Activated CD4-positive, alpha-beta T cell treated with anti-CD3 and anti-CD28 coated beads for 36 hours (primary cell): ENCODE measurements at regions not wholly inside any gene's neighbourhood (a gene's known extent, or its start where the extent isn't known, plus 50 kb on each side); places are given as distances from the start of the nearest gene placed in this dataset.
"Not testable (repeated sequence)": the region's sequence is repeated elsewhere in the genome, so short reads cannot be mapped to it uniquely, and the experiment has no call there.

Source experiments
- ATAC-seq: fragments of 200-7000 bp; cut with Tn5 transposase; one replicate; pipeline ENCODE4 v1.10.0; 2021; ENCODE audit warnings: mild to moderate bottlenecking, moderate library complexity
- CTCF ChIA-PET: fragments of 350-600 bp; sonication (Branson Sonifier 250); formaldehyde crosslinking; loops from one replicate; lab custom pipeline; 2021; ENCODE audit warnings: antibody characterized with exemption; lab: Charles Lee
- POLR2A ChIA-PET: fragments of 350-600 bp; sonication (Branson Sonifier 250); formaldehyde crosslinking; loops from one replicate; lab custom pipeline; 2021; ENCODE audit warnings: antibody characterized with exemption, inconsistent platforms; lab: Charles Lee
- DNase-seq: peaks from one replicate; pipeline ENCODE4 v3.0.0-alpha.2; 2020
- H3K27ac Mint-ChIP-seq: one replicate; pipeline ENCODE4 v1.8.0; 2021; ENCODE audit warnings: mixed read lengths
- H3K27me3 Mint-ChIP-seq: one replicate; pipeline ENCODE4 v1.8.0; 2021; ENCODE audit warnings: mixed read lengths
- H3K36me3 Mint-ChIP-seq: one replicate; pipeline ENCODE4 v1.8.0; 2021; ENCODE audit warnings: low read depth, mixed read lengths
- H3K4me1 Mint-ChIP-seq: one replicate; pipeline ENCODE4 v1.8.0; 2021; ENCODE audit warnings: mixed read lengths
- H3K4me3 Mint-ChIP-seq: one replicate; pipeline ENCODE4 v1.8.0; 2021; ENCODE audit warnings: mild to moderate bottlenecking, moderate library complexity, mixed read lengths
- H3K9me3 Mint-ChIP-seq: one replicate; pipeline ENCODE4 v1.8.0; 2021; ENCODE audit warnings: low read depth, mixed read lengths
- intact Hi-C, 2 experiments: fragments of 100-400 bp; cut with DNase I in 1 of 2; cut with micrococcal nuclease in 1 of 2; formaldehyde crosslinking; loops; one replicate each; pipeline versions ENCODE4 v1.14.2 to v1.15.1; 2022 to 2024; cut with DNase I, micrococcal nuclease

DNA sequence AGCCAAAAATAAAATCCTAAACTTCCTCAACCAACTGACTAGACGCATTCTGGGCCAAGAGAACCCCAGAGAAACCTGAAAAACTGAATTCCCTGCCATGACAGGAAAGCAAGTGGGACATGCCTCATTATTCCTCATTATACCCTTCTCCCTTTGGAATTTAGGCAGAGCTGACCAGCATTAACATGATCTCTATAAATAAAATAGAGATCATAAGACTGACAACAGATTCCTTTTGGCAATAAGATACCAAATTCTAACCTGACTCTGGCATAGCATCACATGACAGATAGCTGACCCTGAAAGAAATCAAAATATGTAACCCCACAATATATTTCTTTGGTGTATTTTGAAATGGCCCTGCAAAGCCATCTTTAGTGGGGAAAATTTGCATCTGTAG is 277.8 kb upstream of the SLC14A2 start:
- H3K36me3 Mint-ChIP-seq = no peaks in the 10 kb centered on the region
- no peak overlapping the region for H3K27ac Mint-ChIP-seq
- no peak overlapping the region for H3K4me3 Mint-ChIP-seq
- no peak for ATAC-seq
- DNase-seq = no peak
- intact Hi-C loops = no loop called here
- peaks cover 6% of the 10 kb centered on the region for H3K27me3 Mint-ChIP-seq
- CTCF ChIA-PET = interaction anchor here (1.0 kb wide), 1 partner anchor 26 kb away, joined by 3 read pairs; no protein-coding TSS in a partner anchor
- POLR2A ChIA-PET = no interaction called here
- no peaks in the 10 kb centered on the region for H3K4me1 Mint-ChIP-seq
- H3K9me3 Mint-ChIP-seq = no peaks in the 10 kb centered on the region

GRCh38 chr18:45339810-45340550 is 275.3 kb upstream of the SLC14A2 start:
- H3K4me3 Mint-ChIP-seq = no peak overlapping the region

DNA sequence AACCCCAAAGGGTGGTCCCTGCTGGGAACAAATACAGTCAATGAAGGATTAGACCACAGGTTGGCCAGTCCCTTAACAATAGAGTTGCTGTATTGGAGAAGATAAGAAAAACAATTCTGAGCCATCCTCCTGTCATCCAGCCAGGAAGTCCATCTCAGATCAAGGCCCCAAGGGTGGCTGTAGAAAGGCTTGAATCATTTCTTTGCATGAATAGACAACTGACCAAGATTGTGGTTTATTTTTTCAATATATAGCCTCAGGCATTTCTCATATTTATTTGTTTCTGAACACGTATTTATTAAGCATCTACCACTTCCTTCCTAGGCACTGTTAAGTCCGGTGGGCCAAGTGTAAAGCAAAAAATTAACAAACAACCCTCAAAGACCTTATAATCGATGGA is 274.4 kb upstream of the SLC14A2 start:
- ChIA-PET POLR2A (no interaction called here), CTCF (no interaction called here)
- no peaks in the 10 kb centered on the region for H3K9me3 Mint-ChIP-seq
- H3K4me1 Mint-ChIP-seq = no peaks in the 10 kb centered on the region
- ATAC-seq (no peak), DNase-seq (no peak)
- H3K36me3 Mint-ChIP-seq = no peaks in the 10 kb centered on the region
- H3K4me3 Mint-ChIP-seq = no peak overlapping the region
- intact Hi-C loops = no loop called here
- no peak overlapping the region for H3K27ac Mint-ChIP-seq
- peaks cover 3% of the 10 kb centered on the region for H3K27me3 Mint-ChIP-seq

More at GRCh38 chr18:45339810-45340550, 275.3 kb upstream of the SLC14A2 start:
- Mint-ChIP-seq H3K4me1 (no peaks in the 10 kb centered on the region), H3K27ac (no peak overlapping the region), H3K27me3 (peaks cover 5% of the 10 kb centered on the region), H3K9me3 (no peaks in the 10 kb centered on the region), H3K36me3 (no peaks in the 10 kb centered on the region)
- intact Hi-C loops = no loop called here
- POLR2A ChIA-PET = no interaction called here
- DNase-seq = no peak
- CTCF ChIA-PET = no interaction called here
- ATAC-seq = no peak

- Mint-ChIP-seq H3K36me3 (no peaks in the 10 kb centered on the region), H3K27ac (no peak overlapping the region), H3K4me3 (no peak overlapping the region), H3K27me3 (peaks cover 3% of the 10 kb centered on the region), H3K4me1 (no peaks in the 10 kb centered on the region), H3K9me3 (no peaks in the 10 kb centered on the region)
- DNase-seq (no peak), ATAC-seq (no peak)
- intact Hi-C loops = no loop called here
- ChIA-PET CTCF (no interaction called here), POLR2A (no interaction called here)
Observed at GRCh38 chr18:45341454-45341853, 273.8 kb upstream of the SLC14A2 start.

- Mint-ChIP-seq H3K36me3 (no peaks in the 10 kb centered on the region), H3K9me3 (no peaks in the 10 kb centered on the region), H3K4me1 (no peaks in the 10 kb centered on the region), H3K27ac (no peak overlapping the region), H3K27me3 (peaks cover 3% of the 10 kb centered on the region), H3K4me3 (no peak overlapping the region)
- no peak for ATAC-seq
- ChIA-PET POLR2A (no interaction called here), CTCF (no interaction called here)
- intact Hi-C loops = no loop called here
- no peak for DNase-seq
Observed at GRCh38 chr18:45342166-45342565, 273.1 kb upstream of the SLC14A2 start.

DNA sequence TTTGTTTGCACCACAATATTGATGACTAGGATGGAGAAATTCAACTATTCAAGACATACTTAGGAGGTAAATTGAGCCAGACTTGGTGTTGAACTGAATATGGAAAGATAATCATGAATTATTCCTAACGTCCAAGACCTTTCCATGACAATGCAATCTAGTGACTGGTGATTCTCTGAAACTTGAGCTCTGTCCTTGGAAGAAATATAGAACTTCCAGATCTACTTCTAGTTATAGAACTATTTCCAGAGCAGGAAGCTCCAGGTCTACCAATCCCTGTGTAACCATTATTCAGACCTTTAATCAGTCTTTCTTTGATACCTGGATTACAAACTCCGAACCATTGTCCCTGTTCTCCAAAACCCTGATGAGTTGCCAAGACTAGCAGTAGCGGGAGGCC is 272.6 kb upstream of the SLC14A2 start:
- no peak for DNase-seq
- Mint-ChIP-seq H3K4me3 (no peak overlapping the region), H3K27ac (no peak overlapping the region), H3K27me3 (peaks cover 3% of the 10 kb centered on the region), H3K36me3 (no peaks in the 10 kb centered on the region), H3K4me1 (no peaks in the 10 kb centered on the region), H3K9me3 (no peaks in the 10 kb centered on the region)
- POLR2A ChIA-PET = no interaction called here
- intact Hi-C loops = no loop called here
- ATAC-seq = no peak
- CTCF ChIA-PET = no interaction called here

- ATAC-seq = no peak
- ChIA-PET POLR2A (no interaction called here), CTCF (no interaction called here)
- no peak overlapping the region for H3K27ac Mint-ChIP-seq
- peaks cover 3% of the 10 kb centered on the region for H3K27me3 Mint-ChIP-seq
- no peak overlapping the region for H3K4me3 Mint-ChIP-seq
- intact Hi-C loops = no loop called here
- H3K36me3 Mint-ChIP-seq = no peaks in the 10 kb centered on the region
- H3K9me3 Mint-ChIP-seq = no peaks in the 10 kb centered on the region
- no peak for DNase-seq
- no peaks in the 10 kb centered on the region for H3K4me1 Mint-ChIP-seq
Observed at GRCh38 chr18:45343365-45343764, 271.9 kb upstream of the SLC14A2 start.

GRCh38 chr18:45344680-45345079 is 270.6 kb upstream of the SLC14A2 start:
- H3K4me1 Mint-ChIP-seq, H3K36me3 Mint-ChIP-seq, CTCF ChIA-PET, H3K27ac Mint-ChIP-seq, H3K27me3 Mint-ChIP-seq, DNase-seq, H3K4me3 Mint-ChIP-seq, H3K9me3 Mint-ChIP-seq, intact Hi-C loops, POLR2A ChIA-PET, ATAC-seq: not testable (repeated sequence)

- DNase-seq (no peak), ATAC-seq (no peak)
- H3K4me1 Mint-ChIP-seq = no peaks in the 10 kb centered on the region
- H3K4me3 Mint-ChIP-seq = no peak overlapping the region
- ChIA-PET POLR2A (no interaction called here), CTCF (no interaction called here)
- H3K27me3 Mint-ChIP-seq = peaks cover 13% of the 10 kb centered on the region
- H3K9me3 Mint-ChIP-seq = no peaks in the 10 kb centered on the region
- no peak overlapping the region for H3K27ac Mint-ChIP-seq
- intact Hi-C loops = no loop called here
- no peaks in the 10 kb centered on the region for H3K36me3 Mint-ChIP-seq
Observed at GRCh38 chr18:45349019-45349418, 266.3 kb upstream of the SLC14A2 start.

- no peaks in the 10 kb centered on the region for H3K4me1 Mint-ChIP-seq
- no peak overlapping the region for H3K4me3 Mint-ChIP-seq
- DNase-seq (no peak), ATAC-seq (no peak)
- intact Hi-C loops = no loop called here
- H3K9me3 Mint-ChIP-seq = no peaks in the 10 kb centered on the region
- ChIA-PET CTCF (no interaction called here), POLR2A (no interaction called here)
- H3K27me3 Mint-ChIP-seq = peaks cover 13% of the 10 kb centered on the region
- H3K36me3 Mint-ChIP-seq = no peaks in the 10 kb centered on the region
- H3K27ac Mint-ChIP-seq = no peak overlapping the region
Observed at GRCh38 chr18:45349467-45349866, 265.8 kb upstream of the SLC14A2 start.

DNA sequence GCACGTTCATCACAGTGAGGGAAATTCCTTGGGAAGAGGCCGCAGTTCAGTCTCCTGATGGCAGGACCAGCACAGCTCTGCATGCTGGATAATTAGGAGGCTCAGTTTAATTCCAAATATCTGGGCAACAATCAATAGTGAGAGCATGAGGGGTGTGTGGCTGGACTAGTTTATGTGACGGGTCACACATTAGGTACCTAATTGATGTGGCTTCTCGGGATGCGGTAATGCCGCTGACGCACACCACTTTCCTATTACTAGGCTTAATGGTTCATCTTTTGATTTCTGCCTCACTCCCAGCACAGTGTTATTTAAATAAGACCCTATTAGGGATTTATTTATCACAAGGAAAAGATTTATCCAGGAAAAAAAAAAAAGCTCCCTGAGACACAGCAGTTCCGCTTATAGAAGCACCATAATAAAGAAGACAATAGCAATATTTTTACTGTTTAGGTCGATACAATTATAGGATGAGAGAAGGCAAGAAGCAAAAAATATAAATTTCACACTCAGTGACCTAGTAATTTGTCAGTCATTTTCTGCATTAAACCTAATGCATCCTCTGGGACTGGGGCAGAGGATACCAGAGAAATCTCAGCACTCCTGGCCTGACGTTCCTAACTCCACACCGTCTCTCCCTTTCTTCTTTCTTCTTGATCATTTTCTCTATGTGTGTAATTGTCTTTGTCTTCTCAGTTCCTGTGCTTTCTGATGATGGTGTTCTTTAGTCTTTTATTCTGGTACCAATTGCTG is 264.7 kb upstream of the SLC14A2 start:
- no peak overlapping the region for H3K4me3 Mint-ChIP-seq
- no peak for DNase-seq
- ATAC-seq = no peak
- H3K4me1 Mint-ChIP-seq = no peaks in the 10 kb centered on the region
- no peaks in the 10 kb centered on the region for H3K9me3 Mint-ChIP-seq
- no peak overlapping the region for H3K27ac Mint-ChIP-seq
- intact Hi-C loops = no loop called here
- CTCF ChIA-PET = interaction anchor here (0.6 kb wide), 1 partner anchor 35 kb away, joined by 4 read pairs; no protein-coding TSS in a partner anchor
- no peaks in the 10 kb centered on the region for H3K36me3 Mint-ChIP-seq
- H3K27me3 Mint-ChIP-seq = peaks cover 13% of the 10 kb centered on the region
- POLR2A ChIA-PET = no interaction called here

- Mint-ChIP-seq H3K27me3 (peaks cover 13% of the 10 kb centered on the region), H3K9me3 (no peaks in the 10 kb centered on the region), H3K27ac (no peak overlapping the region), H3K4me3 (no peak overlapping the region), H3K36me3 (no peaks in the 10 kb centered on the region), H3K4me1 (no peaks in the 10 kb centered on the region)
- ATAC-seq (no peak), DNase-seq (no peak)
- intact Hi-C loops = no loop called here
- ChIA-PET CTCF (no interaction called here), POLR2A (no interaction called here)
Observed at GRCh38 chr18:45352874-45353273, 262.4 kb upstream of the SLC14A2 start.
